GM18909 (cell line): ENCODE measurements at regions not wholly inside any gene's neighbourhood (a gene's known extent, or its start where the extent isn't known, plus 50 kb on each side); places are given as distances from the start of the nearest gene placed in this dataset.
A peak's percentile ranks its signal among the peaks of the same experiment; 100 is the strongest.

Experiments used
- ATAC-seq: cut with Tn5 transposase; IDR thresholded peaks from one replicate; pipeline ENCODE4 v1.9.1; 2021; ENCODE audit warnings: mild to moderate bottlenecking; ENCODE audit not compliant: unreplicated experiment, poor library complexity

DNA sequence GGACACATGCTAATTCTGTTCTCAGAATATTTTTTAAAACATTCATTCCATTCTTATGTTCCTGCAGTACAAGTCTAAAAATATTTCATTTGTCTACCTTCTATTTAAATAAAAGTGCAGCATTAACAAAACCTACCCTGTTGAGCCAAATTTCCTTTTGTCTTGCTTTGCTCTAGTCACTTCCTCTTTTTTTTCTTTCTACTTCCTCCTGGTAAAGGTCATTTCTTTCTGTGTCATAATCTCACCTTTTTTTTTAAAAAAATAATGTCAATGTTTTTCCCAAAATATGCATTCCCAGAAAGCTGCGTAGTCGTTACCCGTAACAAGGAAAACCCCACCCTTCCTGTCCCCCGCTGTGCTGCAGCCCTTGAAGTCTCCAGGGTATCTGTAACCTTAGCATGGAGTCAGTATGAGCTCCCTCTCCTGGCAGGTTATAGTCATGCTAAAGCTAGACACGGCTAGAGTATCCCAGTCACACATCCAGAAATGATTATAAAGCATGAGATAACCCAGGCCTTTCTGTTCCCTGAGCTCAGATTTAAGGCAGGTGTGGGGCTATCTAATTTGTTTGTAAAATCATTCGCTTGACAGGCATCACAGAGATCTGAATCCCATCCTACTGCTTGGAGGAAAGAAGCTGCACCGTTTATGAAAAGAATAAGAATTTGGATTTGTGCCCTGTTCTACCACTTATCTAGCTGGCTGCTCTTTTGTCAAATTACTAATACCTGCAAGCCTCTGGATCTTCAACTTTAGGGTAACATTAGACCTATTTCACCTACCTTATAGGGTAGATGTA is 51.1 kb upstream of the EED start:
- peak; percentile 90 for ATAC-seq

DNA sequence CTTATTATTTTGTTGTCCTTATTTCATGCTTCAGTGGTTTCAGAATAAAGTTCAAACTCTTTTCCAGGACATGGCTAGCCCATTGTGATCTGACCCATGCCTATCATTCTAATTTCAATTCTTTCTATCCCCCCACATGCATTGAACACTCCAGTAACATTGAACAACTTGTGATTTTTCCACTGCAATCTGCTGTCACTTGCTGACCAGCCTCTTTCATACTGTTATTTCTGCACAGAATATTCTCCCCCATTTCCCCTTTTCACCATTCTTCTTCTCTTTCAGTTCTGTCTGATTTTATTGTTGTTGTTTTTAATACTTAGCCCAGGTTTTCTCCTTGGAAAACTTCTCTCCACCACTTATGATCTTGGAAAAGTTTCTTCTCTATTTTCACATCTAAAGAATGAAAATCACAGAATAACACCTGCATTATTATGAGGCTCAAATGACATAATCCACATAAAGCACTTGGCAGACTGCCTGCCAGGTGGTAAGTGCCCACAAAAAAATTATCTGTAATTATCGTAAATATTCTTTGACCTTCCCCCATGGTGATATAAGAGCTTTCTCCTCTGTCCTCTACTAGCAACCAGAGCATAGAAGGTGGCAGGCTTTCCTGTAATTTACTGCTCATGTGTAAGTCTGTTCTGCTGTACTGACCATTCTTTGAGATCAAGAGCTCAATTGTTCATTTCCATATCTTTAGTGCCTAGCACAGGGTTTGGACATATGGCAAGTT is 51.9 kb upstream of the EED start:
- ATAC-seq: peak; percentile 17

DNA sequence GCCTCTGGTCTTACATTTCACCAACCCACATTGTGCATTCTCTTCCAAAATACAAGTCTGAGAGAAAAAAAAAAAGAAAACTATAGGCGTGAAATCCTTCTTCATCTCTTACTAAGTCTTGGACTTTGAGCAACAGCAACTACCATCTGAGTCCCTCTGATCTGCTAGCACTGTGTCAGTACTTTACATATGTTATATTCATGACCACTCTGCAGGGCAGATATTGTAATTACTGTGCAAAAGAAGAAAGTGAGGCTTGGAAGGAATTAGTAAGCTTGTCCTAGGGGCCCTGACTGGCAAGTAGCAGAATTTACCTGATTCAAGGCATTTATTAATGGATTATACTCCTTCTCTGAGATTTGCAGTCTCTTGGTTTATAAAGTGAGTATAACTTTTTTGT is 52.7 kb upstream of the EED start:
- no peak for ATAC-seq

DNA sequence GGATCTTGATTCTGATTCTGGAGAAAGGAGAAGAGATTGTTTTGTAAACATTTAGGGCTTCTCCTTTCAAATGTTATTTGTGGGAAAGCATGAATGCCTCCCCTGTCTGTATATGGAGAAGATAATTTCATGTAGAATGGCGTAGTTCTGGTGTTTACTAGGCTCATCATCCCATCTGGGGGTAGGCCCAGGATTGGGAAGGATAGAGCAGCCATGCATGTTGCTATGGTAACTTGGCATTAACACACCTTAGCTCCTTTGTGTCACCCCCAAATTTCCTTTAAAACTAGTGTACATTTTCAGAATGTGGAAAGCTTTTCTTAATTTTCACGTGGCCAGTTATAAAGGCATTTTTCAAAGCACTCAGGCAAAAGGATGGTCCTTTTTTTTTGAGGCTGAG is 57.5 kb upstream of the EED start:
- ATAC-seq: no peak

DNA sequence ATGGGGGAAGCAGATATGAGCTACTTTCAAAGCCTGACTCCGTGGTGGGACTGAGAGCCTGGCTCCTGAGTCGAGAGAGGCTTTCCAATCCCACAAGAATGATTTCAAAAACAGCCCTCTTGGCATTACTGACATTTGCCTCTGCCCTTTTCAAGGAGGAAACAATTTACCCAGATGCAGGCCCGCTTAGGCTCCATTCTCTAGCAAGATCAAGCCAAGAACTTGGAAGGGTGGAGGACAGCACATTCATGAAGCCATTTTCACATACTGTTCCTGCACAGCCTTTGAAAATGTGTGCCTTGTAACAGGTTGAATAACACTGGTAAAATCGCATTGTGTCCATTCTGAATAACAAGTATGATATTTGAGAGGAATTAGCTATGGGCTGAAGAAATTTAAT is 58.2 kb upstream of the EED start:
- ATAC-seq: no peak

DNA sequence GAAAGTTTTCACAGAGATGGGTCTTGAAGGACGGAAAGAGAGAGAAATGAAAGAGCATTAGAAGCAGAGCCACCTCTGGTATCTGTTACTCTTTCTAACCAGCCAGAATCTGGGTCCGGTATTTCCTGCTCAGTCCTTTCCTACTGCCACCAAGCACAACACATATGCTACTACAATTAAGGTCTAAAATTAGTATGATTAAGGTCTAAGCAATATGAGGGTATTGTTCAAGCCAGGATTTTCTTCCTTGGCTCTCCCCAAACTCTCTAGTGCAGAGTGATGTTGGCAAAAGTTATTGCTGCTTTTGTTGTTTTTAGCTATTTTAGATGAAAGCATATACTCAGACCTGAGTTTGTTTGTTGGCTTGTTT is 59.2 kb upstream of the EED start:
- no peak for ATAC-seq

DNA sequence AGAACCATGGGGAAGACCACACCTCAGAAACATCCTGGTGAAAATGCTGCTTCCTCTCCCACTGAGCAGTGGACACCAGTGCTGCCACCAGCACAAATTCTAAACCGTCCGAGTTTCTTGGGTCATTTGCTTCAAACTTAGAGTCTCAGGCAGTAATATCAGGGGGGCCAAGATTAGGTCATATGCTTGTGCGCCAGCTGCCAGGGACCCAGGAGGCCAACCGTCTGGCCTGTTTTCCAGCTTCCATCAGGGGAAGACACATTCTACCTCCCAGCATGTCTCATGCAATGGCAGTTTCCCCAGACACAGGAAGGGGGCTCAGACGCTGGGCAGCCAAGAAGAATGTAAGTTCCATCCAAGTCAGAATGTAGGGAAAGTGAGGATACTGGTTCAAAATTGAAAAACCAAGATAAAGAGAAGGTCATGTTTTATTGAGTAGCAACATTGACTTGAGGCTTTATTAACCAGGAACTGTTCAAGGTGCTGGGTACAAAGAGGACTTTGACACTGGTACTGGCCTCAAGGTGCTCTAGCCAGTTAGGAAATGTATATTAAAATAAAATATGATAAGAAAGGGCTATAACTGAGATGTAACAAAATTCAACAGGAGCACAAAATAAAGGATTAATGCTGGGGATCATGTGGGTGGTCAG is 59.7 kb upstream of the EED start:
- no peak for ATAC-seq

DNA sequence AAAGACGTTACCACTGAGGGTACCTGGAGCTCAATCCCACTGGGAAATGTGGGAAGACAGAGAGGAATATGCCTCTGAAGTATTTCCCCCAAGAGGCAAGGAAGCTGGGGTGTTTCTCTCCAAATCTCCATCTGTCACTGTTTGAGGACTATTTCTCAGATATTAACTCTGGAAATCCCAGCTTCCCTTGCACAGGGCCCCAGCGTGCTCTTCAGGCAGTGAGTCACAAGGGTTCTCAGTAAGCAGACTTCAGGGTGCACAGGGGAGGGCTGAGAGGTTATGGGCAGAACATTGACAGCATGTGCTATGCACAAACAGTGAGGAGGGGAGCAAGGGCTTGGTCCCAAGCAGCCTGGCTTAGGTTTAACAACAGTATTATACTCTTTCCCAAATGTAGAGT is 60.9 kb upstream of the EED start:
- ATAC-seq: peak; percentile 40

DNA sequence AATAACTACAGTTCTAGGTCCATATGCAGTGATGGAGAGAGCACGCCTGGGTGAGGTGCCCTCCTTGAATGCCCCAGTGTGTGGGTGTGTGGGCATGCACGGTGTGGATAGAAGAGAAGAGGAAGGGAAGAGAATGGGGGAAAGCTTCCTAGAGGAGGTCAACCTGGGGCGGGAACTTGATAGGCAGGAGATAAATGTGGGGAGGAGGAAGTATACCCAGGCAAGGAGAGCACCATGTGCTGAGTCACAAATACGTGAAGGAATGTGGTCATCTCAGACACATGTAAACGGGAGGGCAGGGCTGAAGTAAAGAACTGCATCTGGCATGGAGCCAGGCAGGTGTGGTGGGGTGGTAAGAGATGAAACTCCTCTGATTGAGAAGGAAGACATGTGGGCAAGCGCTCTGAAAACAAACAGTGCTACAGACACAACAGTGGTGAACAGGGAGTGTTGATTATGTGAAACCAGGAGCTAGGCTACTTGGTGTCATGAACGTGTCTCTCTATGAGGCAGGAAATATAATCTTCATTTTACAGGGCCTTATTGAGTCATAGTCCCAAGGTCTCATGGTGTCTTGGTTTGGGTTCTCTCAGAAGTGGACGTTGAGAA is 61.5 kb upstream of the EED start:
- ATAC-seq: peak; percentile 83

DNA sequence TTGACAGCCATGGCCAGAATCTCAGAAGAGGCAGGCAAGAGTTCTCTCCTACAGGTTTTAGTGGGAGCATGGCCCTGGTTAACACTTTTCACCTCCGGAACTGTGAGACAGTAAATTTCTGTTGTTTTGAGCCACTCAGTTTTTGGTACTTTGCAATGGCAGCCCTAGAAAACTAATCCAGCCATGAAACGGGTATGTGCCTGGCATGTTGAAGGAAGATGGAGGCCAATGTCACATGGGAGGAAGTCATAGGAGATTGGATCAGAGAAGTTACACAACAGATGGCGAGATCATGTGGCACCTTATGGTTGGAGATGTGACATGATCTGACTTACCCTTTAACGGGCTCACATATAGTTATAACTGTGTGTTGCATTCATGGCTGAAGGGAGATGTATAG is 63.2 kb upstream of the EED start:
- no peak for ATAC-seq

DNA sequence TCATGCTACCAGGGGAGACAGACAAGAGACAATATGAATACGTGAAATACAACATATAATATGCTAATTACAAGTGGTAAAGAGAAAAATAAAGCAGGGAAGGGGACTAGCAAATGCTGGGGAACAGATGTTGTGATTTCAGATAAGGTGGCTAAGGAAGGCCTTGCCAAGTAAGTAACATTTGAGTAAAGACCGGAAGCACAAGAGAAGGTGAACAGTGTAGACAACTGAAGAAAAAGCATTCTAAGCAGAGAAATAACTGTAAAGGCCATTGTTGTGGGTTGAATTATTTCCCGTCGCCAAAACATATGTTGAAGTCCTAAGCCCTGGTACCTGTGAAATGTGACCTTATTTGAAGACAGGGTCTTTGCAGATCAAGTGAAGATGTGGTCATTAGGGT is 63.7 kb upstream of the EED start:
- ATAC-seq: no peak

DNA sequence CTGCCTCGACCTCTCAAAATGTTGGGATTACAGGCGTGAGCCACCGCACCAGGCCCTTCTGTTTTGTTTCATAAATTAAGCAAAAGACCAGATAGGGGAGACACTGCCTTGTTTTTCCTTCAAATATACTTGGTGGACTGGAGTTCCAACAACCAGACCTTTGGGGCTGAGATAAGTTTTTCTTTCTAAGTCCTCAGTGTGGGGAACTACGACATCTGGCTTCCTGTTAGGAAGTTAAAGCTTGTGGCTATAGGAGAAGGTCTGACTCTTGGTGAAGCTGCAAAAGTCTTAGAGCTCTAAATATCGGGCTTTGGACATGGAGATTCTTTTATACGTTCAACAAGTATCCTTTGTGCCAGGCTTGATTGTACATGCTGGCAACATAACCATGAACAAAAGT is 64.1 kb upstream of the EED start:
- ATAC-seq: no peak

DNA sequence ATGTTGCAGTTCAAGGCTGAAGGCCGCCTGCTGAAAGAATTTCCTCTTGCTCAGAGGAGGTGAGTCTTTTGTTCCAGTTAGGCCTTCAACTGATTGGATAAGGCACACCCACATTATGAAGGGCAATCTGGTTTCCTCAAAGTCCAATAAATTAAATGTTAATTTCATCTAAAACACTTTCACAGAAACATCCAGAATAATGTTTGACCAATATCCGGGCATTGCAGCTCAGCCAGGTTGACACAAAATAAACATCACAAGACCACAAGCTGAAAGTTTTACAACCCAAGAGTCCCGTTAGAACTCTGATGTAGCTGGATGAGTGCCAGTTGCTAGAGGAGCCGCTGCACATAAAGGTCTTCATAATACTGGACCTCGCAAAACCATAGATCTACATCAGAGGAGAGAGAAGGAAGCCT is 64.9 kb upstream of the EED start:
- no peak for ATAC-seq

DNA sequence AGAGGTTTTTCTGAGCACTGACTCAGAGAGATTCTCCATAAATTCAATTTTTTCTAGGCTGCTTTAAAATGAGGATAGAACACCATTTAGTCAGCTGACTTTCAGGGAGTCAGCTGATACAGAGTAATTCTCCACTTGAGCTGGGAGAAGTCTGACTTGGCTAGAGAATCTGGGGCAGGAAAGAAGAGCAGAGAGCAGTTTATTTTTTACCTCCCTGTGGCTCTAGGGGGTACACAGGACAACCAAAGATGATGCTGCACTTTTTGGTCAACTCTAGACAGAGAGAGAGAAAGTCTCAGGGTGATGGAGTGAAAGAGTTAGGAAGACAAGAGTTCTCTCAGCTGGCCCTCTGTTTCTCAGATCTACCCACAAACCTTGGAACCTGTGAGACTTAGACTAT is 67.3 kb upstream of the EED start:
- no peak for ATAC-seq

DNA sequence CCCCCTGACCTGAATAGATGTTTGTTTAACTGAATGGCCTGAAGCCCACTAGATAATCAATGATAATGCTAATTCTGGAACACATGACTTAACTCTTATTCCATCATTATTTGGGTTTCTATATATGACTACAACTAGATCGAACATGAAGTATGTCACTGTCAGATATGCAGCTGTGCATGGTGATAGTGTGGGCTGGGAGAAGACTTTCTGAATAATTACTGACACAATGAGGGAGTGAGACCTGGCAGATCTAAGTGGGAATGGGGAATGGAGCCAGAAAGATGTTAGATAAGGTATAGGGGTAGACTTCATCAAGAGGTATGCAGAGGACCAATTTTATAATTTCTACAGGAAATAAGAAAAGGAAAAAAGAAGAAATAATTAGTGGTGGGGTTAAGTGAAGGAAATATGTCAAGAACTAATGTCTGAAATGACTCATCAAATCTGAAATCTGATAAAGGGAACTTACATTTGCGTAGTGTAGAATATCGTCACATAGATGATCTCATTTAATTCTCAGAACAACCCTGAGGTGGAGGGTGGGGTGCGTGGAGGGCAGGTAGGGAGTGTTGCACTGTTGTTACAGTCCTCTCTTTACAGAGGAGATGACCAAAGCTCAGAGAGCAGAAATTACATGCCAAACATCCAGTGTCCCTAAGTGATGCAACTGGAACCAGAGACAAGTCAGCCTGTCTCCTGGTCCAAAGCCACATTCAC is 68.2 kb upstream of the EED start:
- peak; percentile 73 for ATAC-seq

DNA sequence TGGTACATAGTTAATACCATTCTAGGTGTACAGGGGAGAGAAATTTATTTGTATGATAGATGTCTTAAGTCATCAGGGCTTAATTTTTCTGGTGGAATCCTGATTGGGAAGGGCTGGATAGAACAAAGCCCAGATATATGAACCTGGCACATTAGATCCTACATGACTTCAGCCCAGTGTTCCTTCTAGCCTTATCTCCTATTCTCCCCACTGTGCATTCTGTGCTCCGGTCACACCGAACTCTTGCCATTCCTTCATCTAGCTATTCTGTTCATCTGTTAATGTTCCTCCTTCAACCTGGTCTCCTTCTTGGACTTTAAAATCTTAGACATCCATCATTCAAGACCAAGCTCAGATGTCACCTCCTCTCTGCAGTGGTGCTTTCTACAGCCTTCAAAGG is 68.9 kb upstream of the EED start:
- no peak for ATAC-seq

DNA sequence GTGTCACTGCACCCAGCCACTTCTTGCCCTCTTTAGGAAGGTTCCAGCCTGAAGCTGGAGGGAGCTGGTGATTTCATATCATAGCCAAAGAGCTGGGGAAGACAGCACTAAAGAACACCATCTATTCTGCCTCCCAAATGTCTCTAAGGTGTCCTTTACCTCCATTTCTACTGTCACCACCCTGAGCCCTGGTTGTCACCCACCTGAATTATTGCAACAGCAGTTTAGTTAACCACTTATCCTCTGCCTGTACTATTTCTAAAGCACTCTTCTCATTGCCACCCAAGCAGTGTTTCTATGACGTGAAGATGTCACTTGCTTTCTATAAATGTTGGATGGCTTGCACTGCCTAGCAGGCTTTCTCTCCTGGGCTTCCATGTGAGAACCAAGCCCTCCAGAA is 69.4 kb upstream of the EED start:
- no peak for ATAC-seq

DNA sequence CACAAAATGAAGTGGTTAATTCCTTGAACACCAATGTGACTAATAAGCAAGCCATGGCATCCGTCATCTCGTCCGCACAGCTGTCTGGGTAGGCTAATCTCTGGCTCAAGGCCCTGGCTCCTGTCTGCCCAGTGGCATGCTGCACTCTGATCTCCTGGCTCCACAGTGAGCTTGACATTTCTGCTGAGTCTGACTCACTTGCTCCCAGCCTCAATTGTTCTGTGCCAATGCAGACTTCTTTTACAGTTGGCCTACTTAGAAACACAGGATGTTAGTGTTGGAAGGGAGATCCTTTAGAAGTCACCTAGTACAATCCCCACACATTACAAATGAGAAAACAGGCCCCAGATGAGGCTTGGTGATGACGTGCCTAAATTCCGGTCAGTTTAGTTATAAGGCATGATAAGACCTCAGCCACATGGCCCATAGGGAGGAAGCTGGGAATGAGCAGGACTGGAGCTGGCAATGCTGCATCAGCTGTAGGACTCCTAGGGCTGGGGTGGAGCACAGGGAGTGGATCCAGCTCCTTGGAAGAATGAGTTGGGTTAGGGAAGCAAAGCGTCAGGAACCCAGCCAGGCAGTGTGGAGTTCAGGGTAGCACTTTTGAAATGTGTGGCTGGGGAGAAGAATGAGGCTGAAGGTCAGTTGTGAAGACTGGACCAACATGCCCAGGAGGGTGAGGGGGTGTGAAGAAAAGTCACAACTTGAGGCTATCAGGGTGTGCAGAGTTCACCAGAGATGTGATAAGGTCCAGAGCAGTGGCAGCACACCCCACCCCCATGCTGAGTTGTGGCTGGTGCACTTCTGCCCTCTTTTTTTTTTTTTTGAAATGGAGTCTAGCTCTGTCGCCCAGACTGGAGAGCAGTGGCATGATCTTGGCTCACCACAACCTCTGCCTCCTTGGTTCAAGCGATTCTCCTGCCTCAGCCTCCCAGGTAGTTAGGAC is 70.2 kb upstream of the EED start:
- no peak for ATAC-seq

DNA sequence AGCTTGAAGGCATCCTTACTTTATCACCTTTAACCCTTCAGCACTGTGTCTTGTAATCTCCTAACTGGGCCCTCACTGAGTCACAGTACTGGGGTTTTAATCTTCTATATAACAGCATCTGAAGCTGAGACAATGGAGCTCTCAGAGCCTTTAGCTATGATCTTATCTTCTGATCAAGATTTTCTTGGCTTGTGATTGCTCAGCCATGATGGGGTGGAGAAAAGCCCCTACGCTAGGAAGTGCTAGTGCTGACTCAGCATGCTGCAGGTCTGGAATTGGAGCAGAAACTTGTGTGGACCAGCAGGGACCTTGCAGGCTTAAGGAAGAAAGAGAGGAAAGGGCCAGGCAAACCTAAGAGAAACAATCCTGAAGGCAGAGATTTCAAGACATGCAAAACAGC is 71.7 kb upstream of the EED start:
- no peak for ATAC-seq
